ENCODE measurements at regions not wholly inside any gene's neighbourhood (a gene's known extent, or its start where the extent isn't known, plus 50 kb on each side); places are given as distances from the start of the nearest gene placed in this dataset.

DNA sequence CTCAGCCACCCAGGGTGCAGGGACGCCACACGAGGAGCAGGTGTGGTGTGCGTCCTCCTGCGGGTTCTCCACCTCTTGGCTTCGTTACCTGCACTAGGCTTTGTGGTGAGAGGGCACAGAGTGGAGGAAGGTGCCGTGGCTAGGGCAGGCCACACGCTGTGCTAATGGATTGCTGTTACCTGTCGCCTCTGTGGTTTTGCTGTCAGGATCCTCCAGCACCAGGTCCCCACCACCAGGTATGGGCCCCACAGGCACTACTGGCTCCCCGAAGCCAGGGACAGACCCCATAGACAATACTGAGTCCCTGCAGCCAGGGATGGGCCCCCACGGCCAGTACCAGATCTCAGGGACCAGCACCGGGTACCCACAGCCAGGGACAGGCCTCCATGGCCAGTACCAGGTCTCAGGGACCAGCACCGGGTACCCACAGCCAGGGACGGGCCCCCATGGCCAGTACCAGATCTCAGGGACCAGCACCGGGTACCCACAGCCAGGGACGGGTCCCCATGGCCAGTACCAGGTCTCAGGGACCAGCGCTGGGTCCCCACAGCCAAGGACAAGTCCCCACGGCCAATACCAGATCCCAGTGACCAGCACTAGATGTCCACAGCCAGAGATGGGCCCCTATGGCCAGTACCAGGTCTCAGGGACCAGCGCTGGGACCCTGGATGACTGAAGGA, 315.6 kb downstream of the SEC14L1 start:
- no peaks in the 10 kb centered on the region for H3K9me3 Mint-ChIP-seq
- H3K4me3 Mint-ChIP-seq = peak overlapping the region; percentile 91 to 98 (median 96)
- H3K36me3 Mint-ChIP-seq = peaks cover 12 to 31% (median 21%) of the 10 kb centered on the region in 3 donors
- DNase-seq (peak in 4 of 10 donors; percentile 32 to 66 (median 53)), ATAC-seq (peak; percentile 12 to 20)
- POLR2A ChIA-PET = interaction anchor here (0.6 to 74.5 kb wide), 12 partner anchors 5 to 699 kb away, joined by 3 to 5369 read pairs (median 14); no protein-coding TSS in a partner anchor
- peak overlapping the region; percentile 92 to 99 (median 99) for H3K27ac Mint-ChIP-seq
- H3K27me3 Mint-ChIP-seq = no peaks in the 10 kb centered on the region
- H3K4me1 Mint-ChIP-seq = peaks cover 31 to 72% (median 58%) of the 10 kb centered on the region in 4 donors

DNA sequence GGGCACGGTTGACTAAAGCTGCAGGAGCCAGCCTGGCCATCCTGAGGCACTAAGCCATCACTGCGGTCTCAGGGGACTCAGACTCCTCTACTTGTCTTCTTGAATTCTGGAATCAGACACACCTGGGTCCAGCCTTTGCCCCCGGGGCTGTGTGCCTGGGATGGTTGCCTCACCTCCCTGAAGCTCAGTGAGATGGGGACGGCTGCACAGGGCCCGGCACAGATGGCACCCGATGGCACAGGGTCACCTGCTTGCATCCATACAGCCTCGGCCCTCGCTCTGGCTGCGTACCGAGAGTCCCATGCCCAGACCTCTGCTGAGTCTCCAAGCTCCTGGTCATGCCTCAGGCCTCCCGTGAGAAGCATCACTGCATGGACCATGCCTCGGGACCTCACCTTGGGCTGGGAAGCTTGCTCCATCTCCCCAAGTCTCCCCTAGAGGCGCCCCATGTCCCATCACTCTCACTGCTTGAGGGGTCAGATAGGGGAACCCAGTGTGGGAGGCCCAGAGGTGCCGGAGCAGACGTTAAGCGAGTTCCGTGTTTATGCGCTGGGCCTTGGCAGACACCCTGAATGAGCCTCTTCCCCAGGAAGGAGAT, 316.3 kb downstream of the SEC14L1 start:
- DNase-seq (peak in 5 of 10 donors; percentile 34 to 70 (median 52)), ATAC-seq (peak; percentile 13 to 22)
- H3K9me3 Mint-ChIP-seq = no peaks in the 10 kb centered on the region
- peak overlapping the region; percentile 92 to 99 (median 99) for H3K27ac Mint-ChIP-seq
- H3K4me3 Mint-ChIP-seq = peak overlapping the region; percentile 91 to 98 (median 96)
- POLR2A ChIA-PET = interaction anchor here (0.8 to 74.5 kb wide), 12 partner anchors 6 to 125 kb away, joined by 3 to 5369 read pairs (median 15); no protein-coding TSS in a partner anchor
- H3K27me3 Mint-ChIP-seq = no peaks in the 10 kb centered on the region
- peaks cover 34 to 78% (median 64%) of the 10 kb centered on the region in 4 donors for H3K4me1 Mint-ChIP-seq
- peaks cover 12 to 30% (median 18%) of the 10 kb centered on the region in 3 donors for H3K36me3 Mint-ChIP-seq

DNA sequence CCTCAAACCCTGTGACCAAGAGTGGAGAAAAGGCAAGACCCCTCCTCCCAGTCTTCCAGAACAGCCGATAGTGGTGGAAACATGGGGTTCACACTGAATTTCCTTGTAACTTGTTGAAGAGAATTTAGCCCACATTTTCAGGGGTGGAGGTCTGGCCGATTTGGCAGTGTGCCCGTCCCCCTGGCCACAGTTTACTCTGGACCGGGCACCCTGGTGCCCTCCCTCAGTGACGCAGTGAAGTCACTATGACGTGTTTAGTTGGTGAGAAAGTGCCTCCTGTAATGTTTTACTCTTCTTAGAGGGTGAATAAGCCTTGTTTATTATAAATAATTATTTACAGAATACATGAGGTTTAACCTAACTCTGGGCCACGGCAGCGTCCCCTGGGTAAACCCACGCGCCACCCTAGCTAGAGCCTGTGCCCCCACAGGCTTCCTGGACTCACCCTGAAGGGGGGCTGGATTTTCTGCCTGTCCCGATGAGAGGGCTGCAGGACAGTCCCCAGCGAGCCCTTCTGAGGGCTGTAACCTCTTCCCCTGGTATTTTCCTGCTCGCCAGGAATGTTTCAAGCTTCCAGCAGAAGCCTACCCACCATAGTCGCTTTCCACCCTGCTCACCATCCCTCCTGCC, 316.9 kb downstream of the SEC14L1 start:
- H3K27ac Mint-ChIP-seq = peak overlapping the region; percentile 92 to 99 (median 99)
- H3K4me3 Mint-ChIP-seq = peak overlapping the region; percentile 91 to 98 (median 96)
- peaks cover 35 to 81% (median 68%) of the 10 kb centered on the region in 4 donors for H3K4me1 Mint-ChIP-seq
- H3K27me3 Mint-ChIP-seq = no peaks in the 10 kb centered on the region
- no peak for ATAC-seq
- no peaks in the 10 kb centered on the region for H3K9me3 Mint-ChIP-seq
- no peak for DNase-seq
- POLR2A ChIA-PET = interaction anchor here (1.1 to 74.5 kb wide), 12 partner anchors 7 to 132 kb away, joined by 3 to 5369 read pairs (median 15); no protein-coding TSS in a partner anchor
- peaks cover 12 to 24% (median 17%) of the 10 kb centered on the region in 3 donors for H3K36me3 Mint-ChIP-seq

DNA sequence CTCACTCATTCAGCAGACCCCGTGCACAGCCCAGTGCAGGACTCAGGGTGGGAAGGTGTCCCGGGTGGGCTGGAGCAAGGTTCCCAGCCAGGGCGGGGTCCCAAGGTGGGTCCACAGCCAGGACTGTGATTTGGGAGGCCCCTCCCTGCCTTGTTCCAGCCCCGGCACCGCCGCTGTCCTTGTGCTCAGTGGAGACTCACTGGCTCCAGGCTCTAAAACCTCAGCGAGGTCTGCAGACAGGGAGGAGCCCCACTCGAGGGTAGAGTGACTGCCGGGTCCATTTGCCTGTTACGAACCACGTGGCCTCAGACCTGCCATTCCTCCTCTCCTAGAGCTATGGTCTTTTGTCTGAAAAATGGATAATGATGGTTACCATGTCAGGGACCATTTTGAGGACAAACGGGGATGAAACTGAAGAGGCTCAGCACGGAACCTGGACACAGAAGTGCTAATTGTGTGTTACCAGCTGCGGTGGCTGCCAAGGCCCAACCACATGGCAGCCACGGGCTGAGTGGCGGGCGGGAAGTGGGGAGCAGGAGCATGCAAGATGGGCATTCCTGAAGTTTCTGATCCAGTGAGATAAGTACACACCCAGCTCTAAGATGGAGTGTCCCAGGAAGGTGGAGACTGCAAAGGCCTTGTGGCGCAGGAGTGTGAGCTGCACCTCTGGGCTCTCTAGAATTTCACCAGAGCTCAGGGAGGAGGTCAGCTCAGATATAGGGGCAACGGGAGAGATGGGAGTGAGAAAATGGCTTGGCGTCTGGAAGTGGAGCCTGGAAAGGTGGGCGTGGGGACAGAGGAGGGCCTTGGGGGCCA, 317.6 kb downstream of the SEC14L1 start:
- H3K36me3 Mint-ChIP-seq = peaks cover 16 to 25% (median 17%) of the 10 kb centered on the region in 3 donors
- H3K4me1 Mint-ChIP-seq = peaks cover 42 to 87% (median 72%) of the 10 kb centered on the region in 4 donors
- peak in 1 of 2 donors; percentile 15 for ATAC-seq
- DNase-seq = peak in 2 of 10 donors; percentile 2 to 50
- H3K27me3 Mint-ChIP-seq = no peaks in the 10 kb centered on the region
- H3K9me3 Mint-ChIP-seq = no peaks in the 10 kb centered on the region
- POLR2A ChIA-PET = interaction anchor here (0.7 to 74.5 kb wide), 12 partner anchors 7 to 133 kb away, joined by 3 to 5369 read pairs (median 15); no protein-coding TSS in a partner anchor
- H3K27ac Mint-ChIP-seq = peak overlapping the region; percentile 92 to 99 (median 98)
- H3K4me3 Mint-ChIP-seq = peak overlapping the region; percentile 91 to 98 (median 96)

DNA sequence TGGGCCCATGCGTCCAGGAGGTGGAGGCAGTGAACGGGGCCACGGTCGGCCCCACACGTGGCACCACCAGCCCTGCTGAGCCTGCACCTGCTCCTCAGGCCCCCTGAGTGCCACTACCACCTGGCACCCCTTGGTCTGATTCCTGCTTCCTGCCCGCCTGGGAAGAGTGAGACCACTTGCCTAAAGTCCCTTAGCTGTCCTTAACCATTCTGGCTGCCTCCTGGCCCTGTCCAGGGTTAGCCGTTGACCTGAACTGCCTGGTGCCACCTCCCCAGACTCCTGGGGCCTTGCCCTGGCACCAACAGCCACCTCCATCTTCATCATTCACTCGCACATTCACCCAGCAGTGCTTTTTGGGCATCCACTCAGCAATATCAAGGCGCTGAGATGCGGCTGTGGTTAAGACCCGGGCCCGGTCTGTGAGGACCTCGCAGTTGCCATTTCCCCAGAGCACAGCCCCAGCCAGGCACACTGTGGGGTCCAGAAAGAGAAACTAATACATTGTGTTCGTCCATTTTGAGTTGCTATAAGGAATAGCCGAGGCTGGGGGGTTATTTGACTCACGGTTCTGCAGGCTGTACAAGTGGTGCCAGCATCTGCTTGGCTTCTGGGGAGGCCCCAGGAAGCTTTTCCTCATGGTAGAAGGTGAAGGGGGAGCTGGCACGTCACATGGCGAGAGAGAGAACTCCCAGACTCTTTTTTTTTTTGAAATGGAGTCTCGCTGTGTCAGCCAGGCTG, 318.4 kb downstream of the SEC14L1 start:
- no peaks in the 10 kb centered on the region for H3K9me3 Mint-ChIP-seq
- peak overlapping the region; percentile 92 to 99 (median 98) for H3K27ac Mint-ChIP-seq
- peak overlapping the region; percentile 91 to 98 (median 96) for H3K4me3 Mint-ChIP-seq
- peak in 2 of 10 donors; percentile 12 to 38 for DNase-seq
- H3K4me1 Mint-ChIP-seq = peaks cover 41 to 87% (median 75%) of the 10 kb centered on the region in 4 donors
- no peaks in the 10 kb centered on the region for H3K27me3 Mint-ChIP-seq
- POLR2A ChIA-PET = interaction anchor here (0.6 to 74.5 kb wide), 13 partner anchors 7 to 240 kb away, joined by 3 to 5369 read pairs (median 9); no protein-coding TSS in a partner anchor
- ATAC-seq = peak in 1 of 2 donors; percentile 8
- H3K36me3 Mint-ChIP-seq = peaks cover 12 to 19% (median 17%) of the 10 kb centered on the region in 3 donors

DNA sequence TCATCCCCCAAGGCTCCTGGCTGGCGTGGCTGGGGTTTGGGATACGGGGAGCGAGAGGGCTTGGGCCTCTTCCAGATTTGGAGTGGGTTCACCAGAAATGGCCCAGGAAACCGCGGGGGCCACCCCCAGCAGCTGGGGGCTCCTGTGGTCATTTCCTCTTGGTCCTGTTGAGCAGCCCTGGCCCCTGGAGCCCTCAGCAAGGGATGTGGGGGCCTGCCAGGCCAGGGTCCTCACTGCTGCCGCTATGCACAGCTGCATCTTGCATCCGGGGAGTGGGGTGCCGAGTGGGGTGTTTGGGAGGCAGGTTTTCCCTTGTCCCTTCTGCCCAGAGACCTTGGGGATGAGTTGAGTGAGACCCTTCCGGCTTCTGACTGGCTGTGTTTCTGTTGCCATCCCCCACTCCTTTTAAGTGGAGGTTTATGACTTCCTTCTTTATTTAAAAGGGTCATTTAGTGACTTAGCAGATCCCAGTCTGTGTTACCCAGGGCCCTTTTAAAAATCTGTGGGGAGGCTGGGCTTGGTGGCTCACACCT, 319.8 kb downstream of the SEC14L1 start:
- peaks cover 2 to 16% (median 13%) of the 10 kb centered on the region in 3 donors for H3K36me3 Mint-ChIP-seq
- ATAC-seq (no peak), DNase-seq (no peak)
- H3K27me3 Mint-ChIP-seq = no peaks in the 10 kb centered on the region
- peak overlapping the region; percentile 92 to 99 (median 98) for H3K27ac Mint-ChIP-seq
- peak overlapping the region; percentile 91 to 98 (median 96) for H3K4me3 Mint-ChIP-seq
- peaks cover 43 to 90% (median 84%) of the 10 kb centered on the region in 4 donors for H3K4me1 Mint-ChIP-seq
- no peaks in the 10 kb centered on the region for H3K9me3 Mint-ChIP-seq
- POLR2A ChIA-PET = interaction anchor here (0.8 to 74.5 kb wide), 12 partner anchors 9 to 135 kb away, joined by 3 to 5369 read pairs (median 7); no protein-coding TSS in a partner anchor

DNA sequence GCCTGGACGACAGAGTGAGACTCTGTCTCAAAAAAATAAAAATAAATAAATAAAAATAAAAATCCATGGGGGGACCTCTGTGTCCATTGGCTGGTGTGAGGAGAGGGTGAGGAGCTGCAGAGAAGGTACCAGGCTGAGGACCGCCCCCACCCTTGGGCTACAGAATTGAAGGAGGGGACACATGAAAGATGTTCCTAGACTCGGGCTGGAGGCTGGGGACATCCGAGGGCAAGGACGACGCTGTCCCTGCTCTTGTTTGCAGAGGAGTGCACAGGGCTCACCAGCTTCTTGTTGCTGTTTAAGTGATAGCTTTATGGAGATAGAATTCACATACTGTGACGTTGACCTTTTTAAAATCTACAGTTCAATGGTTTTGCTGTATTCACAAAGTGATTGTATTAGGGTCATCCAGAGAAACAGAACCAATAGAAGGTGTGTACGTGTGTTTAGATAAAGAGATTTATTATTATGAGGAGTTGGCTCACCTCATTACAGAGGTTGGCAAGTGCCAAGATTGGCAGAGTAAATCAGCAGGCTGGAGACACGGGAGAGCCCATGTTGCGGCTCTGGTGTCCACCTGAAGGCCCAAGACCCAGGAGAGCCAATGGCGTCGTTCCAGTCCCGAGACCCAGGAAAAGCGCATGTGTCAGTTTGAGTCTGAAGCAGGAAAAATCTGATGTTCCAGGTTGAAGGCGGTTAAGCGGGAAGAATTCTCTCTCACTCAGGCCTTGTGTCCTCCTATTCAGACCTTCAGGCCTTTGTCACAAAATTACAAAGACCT, 320.7 kb downstream of the SEC14L1 start:
- H3K9me3 Mint-ChIP-seq = no peaks in the 10 kb centered on the region
- H3K4me3 Mint-ChIP-seq = peak overlapping the region; percentile 82 to 98 (median 90)
- H3K36me3 Mint-ChIP-seq = peaks cover 0 to 21% (median 12%) of the 10 kb centered on the region in 3 donors
- DNase-seq (no peak), ATAC-seq (no peak)
- H3K4me1 Mint-ChIP-seq = peaks cover 46 to 93% (median 90%) of the 10 kb centered on the region in 4 donors
- peak overlapping the region; percentile 92 to 99 (median 97) for H3K27ac Mint-ChIP-seq
- POLR2A ChIA-PET = interaction anchor here (0.6 to 74.5 kb wide), 8 partner anchors 10 to 497 kb away, joined by 3 to 5369 read pairs (median 4); partner anchors contain the start of gene TNRC6C
- no peaks in the 10 kb centered on the region for H3K27me3 Mint-ChIP-seq

DNA sequence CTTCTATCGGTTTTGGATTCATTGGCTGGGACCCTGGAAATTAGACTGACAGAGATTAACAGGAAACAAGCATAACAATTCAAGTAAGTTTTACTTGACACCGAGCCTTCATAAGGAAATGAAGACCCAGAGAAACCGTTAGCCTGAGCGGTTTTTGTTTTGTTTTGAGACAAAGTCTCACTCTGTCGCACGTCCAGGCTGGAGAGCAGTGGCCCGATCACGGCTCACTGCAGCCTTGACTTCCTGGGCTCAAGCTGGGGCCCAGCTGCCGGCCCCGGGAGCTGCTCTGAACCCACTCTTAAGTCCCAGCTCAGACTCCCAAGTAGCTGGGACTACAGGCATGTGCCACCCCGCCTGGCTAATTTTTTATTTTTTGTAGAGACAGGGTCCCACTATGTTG, 321.3 kb downstream of the SEC14L1 start:
- POLR2A ChIA-PET = interaction anchor here (0.9 to 74.5 kb wide), 8 partner anchors 11 to 496 kb away, joined by 3 to 5369 read pairs (median 4); partner anchors contain the start of gene TNRC6C
- ATAC-seq = peak in 1 of 2 donors; percentile 7

DNA sequence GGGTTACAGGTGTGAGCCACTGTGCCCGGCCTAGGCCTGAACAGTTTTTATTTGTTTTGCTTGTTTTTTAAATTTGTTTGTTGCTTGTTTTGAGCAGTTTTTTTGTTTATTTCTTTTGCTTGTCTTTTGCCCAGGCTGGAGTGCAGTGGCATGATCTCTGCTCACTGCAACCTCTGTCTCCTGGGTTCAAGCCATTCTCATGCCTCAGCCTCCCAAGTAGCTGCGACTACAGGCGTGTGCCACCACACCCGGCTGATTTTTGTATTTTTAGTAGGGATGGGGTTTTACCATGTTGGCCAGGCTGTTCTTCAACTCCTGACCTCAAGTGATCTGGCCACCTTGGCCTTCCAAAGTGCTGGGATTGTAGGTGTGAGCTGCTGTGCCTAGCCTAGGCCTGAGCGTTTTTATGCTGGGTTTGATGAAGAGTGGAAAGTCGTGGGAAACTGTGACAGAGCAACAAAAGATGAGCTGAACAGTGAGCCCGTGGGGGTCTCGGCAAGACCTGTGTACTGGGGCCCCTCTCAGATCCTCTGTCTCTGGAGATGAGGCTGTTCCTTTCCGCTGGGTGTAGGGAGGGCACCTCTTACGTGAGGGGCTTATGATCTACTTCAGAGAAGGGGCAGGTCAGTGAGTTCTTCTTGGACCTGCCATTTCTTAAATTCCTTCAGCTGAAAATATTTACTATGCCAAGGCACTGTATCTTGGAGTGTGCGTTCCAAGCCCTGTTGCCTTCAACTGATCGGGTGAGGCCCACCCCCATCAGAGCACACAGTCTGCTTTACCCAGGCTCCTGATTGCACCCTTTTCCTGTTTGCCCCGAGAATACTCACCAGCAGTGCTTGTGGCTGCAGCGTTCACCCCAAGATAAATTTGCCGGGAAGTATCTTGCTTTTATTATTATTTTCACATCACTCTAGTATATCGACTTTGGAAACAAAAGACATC, 322.1 kb downstream of the SEC14L1 start:
- peaks cover 0 to 32% (median 9%) of the 10 kb centered on the region in 3 donors for H3K36me3 Mint-ChIP-seq
- peak overlapping the region; percentile 82 to 98 (median 90) for H3K4me3 Mint-ChIP-seq
- no peaks in the 10 kb centered on the region for H3K27me3 Mint-ChIP-seq
- DNase-seq = no peak
- POLR2A ChIA-PET = interaction anchor here (0.9 to 74.5 kb wide), 7 partner anchors 12 to 88 kb away, joined by 3 to 5369 read pairs (median 5); no protein-coding TSS in a partner anchor
- peak overlapping the region; percentile 92 to 99 (median 97) for H3K27ac Mint-ChIP-seq
- no peak for ATAC-seq
- H3K4me1 Mint-ChIP-seq = peaks cover 44 to 94% (median 92%) of the 10 kb centered on the region in 4 donors
- H3K9me3 Mint-ChIP-seq = no peaks in the 10 kb centered on the region

More for the DNA sequence above, 321.3 kb downstream of the SEC14L1 start:
- Mint-ChIP-seq H3K36me3 (peaks cover 0 to 26% (median 12%) of the 10 kb centered on the region in 3 donors), H3K27ac (peak overlapping the region; percentile 92 to 99 (median 97)), H3K27me3 (no peaks in the 10 kb centered on the region), H3K9me3 (no peaks in the 10 kb centered on the region), H3K4me3 (peak overlapping the region; percentile 82 to 98 (median 90)), H3K4me1 (peaks cover 46 to 95% (median 93%) of the 10 kb centered on the region in 4 donors)
- peak in 2 of 10 donors; percentile 45 to 57 for DNase-seq

All from naive thymus-derived CD8-positive, alpha-beta T cell (primary cell).